ENCODE measurements at regions not wholly inside any gene's neighbourhood (a gene's known extent, or its start where the extent isn't known, plus 50 kb on each side); places are given as distances from the start of the nearest gene placed in this dataset.

GRCh38 chr12:94023879-94024278 lies 124.5 kb upstream of the PLXNC1 start:
- TF ChIP-seq CTCF (IDR thresholded peaks at IDR 0.05) (no peak), POLR2A (IDR thresholded peaks at IDR 0.05) (no peak)
